Body of pancreas (tissue), 4 donors: ENCODE measurements at regions not wholly inside any gene's neighbourhood (a gene's known extent, or its start where the extent isn't known, plus 50 kb on each side); places are given as distances from the start of the nearest gene placed in this dataset.

Source experiments
- ATAC-seq: fragments of 150-250 bp; one replicate; pipeline ENCODE4 v1.9.1; 2016
- DNase-seq, 4 donors: peaks; one replicate each; pipeline ENCODE4 v3.0.0-alpha.2; 2019
- H3K27ac ChIP-seq, 4 donors: fragments of 200-600 bp; sonication (generic); 1 replicate in 3 of 4; 2 replicates in 1 of 4; pipeline versions ENCODE4 v1.5.1 to v1.6.1; 2016 to 2019; ENCODE audit warnings: mild to moderate bottlenecking in 1 of 4, mixed read lengths in 1 of 4, moderate library complexity in 1 of 4
- H3K27me3 ChIP-seq, 2 donors: fragments of 200-600 bp; sonication (generic); one replicate each; pipeline ENCODE4 v1.6.0; 2016; ENCODE audit warnings: mild to moderate bottlenecking in 1 of 2
- H3K36me3 ChIP-seq, 2 donors: fragments of 200-600 bp; sonication (generic); replicated peaks in 1 of 2; 2 replicates each; pipeline ENCODE4 v1.5.1; 2016; ENCODE audit warnings: low read depth in 2 of 2; ENCODE audit not compliant: insufficient read depth in 1 of 2
- H3K4me1 ChIP-seq: fragments of 200-600 bp; sonication (generic); one replicate; pipeline ENCODE4 v1.6.0; 2016
- H3K4me3 ChIP-seq, 2 donors: fragments of 200-600 bp; sonication (generic); 1 replicate in 1 of 2; 2 replicates in 1 of 2; pipeline ENCODE4 v1.5.1; 2016 to 2019
- H3K9me3 ChIP-seq, 3 donors: fragments of 200-600 bp; sonication (generic); 1 replicate in 2 of 3; 2 replicates in 1 of 3; pipeline ENCODE4 v1.5.1; 2016
- POLR2A ChIP-seq, 3 donors: fragments of 450-650 bp; IDR thresholded peaks; one replicate each; pipeline ENCODE4 v1.6.1; 2016; ENCODE audit warnings: antibody characterized with exemption in 3 of 3, mild to moderate bottlenecking in 2 of 3
- WGBS, 2 donors: methylation state at CpG; one replicate each; pipeline ENCODE4 v1.1.5; 2017; 5-methylcytosine and 5-hydroxymethylcytosine counted together
- intact Hi-C: fragments of 100-400 bp; cut with DNase I; formaldehyde crosslinking; loops from one replicate; pipeline ENCODE4 v1.15.1; 2023
- TF ChIP-seq, protein P1 (sequence below), 7 experiments: fragments of 450-650 bp in 4 of 7; fragments of 200-600 bp in 3 of 7; sonication (generic) in 3 of 7; IDR thresholded peaks; one replicate each; pipeline ENCODE4 v1.5.1; 2016 to 2019; ENCODE audit warnings: antibody characterized with exemption in 7 of 7

DNA sequence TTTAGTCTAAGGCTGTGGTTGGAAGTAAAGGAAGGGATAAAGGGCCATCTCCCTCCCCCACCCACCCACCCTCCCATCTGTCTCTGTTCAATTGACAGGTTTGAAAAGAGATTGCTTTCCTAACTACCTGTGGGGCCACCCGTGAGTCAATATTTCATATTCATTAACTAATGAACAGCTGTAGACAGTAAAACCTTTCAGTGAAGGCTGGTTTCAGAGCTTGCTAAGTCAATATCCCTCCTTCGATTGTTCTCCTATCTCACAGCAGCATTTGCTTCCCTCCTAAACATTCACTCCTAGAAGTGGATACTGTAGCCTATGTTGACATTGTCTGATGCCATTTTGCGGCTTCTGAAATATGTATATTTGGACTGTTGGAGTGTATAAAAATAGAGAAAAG lies 85.9 kb upstream of the SYNPR start:
- Histone ChIP-seq H3K36me3 (no peaks in the 10 kb centered on the region), H3K4me1 (peaks cover 20% of the 10 kb centered on the region), H3K9me3 (no peaks in the 10 kb centered on the region), H3K4me3 (no peak overlapping the region), H3K27me3 (no peaks in the 10 kb centered on the region), H3K27ac (peak overlapping the region in 2 of 4 donors; percentile 36 to 54)
- 19 to 23% methylated on average over 3 of the region's 3 CpGs for WGBS, 2 donors
- intact Hi-C loops, result loop anchor here (10.0 kb wide), 1 partner anchor 517 kb away; no protein-coding TSS in a partner anchor
- peak in 1 of 4 donors; percentile 36 for DNase-seq
- peak; percentile 87 for ATAC-seq
- no peak for TF ChIP-seq POLR2A (IDR thresholded peaks at IDR 0.05)
- TF ChIP-seq, protein P1, sequence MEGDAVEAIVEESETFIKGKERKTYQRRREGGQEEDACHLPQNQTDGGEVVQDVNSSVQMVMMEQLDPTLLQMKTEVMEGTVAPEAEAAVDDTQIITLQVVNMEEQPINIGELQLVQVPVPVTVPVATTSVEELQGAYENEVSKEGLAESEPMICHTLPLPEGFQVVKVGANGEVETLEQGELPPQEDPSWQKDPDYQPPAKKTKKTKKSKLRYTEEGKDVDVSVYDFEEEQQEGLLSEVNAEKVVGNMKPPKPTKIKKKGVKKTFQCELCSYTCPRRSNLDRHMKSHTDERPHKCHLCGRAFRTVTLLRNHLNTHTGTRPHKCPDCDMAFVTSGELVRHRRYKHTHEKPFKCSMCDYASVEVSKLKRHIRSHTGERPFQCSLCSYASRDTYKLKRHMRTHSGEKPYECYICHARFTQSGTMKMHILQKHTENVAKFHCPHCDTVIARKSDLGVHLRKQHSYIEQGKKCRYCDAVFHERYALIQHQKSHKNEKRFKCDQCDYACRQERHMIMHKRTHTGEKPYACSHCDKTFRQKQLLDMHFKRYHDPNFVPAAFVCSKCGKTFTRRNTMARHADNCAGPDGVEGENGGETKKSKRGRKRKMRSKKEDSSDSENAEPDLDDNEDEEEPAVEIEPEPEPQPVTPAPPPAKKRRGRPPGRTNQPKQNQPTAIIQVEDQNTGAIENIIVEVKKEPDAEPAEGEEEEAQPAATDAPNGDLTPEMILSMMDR (IDR thresholded peaks at IDR 0.05), result no peak

DNA sequence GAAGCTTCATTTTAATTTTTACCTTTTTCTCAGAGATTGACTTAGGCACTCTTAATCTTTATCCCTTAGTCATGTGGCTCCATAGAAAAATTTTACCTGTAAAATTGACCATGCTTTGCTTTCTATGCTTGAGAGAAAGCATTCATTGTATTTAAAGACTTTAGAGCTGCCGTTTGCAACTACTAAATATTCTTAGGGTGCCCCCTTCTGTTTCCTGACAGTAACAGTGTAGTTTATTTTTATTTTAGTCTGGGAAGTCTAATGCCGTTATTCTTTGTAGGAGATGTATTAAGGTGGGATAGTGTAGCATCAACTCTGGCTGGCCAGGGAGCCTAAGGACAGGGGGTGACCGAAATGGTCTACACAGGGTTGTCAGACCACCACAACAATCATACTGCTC lies 84.5 kb upstream of the SYNPR start:
- 2 to 4% methylated on average over 3 of the region's 3 CpGs for WGBS, 2 donors
- TF ChIP-seq POLR2A (IDR thresholded peaks at IDR 0.05), result no peak
- TF ChIP-seq, protein P1 (IDR thresholded peaks at IDR 0.05), result peak in 6 of 7 experiments; percentile 30 to 67 (median 56)

DNA sequence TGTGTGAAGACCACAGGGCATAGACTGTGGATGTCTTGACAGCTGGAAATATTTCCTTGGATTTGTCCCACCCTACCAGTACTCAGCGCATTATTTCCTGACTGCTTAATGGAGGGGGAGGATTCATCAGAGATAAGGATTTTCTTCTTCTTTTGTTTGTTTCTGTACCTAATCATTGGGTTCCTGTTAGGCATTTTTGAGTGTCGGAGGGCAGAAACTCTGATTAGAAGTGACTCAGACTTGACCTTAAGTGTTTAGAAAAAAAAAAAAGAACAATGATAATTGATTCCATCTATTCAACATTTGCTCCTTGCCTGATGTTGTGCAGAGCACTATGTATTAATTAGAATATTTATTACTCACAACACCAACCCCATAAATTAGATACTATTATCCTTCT lies 78.5 kb upstream of the SYNPR start:
- Histone ChIP-seq H3K4me1 (peaks cover 6% of the 10 kb centered on the region), H3K27me3 (no peaks in the 10 kb centered on the region), H3K4me3 (no peak overlapping the region), H3K9me3 (no peaks in the 10 kb centered on the region), H3K27ac (no peak overlapping the region), H3K36me3 (no peaks in the 10 kb centered on the region)
- WGBS, 2 donors, result 89 to 92% methylated on average over 2 of the region's 2 CpGs
- no peak for DNase-seq
- no peak for ATAC-seq
- intact Hi-C loops, result loop anchor here (10.0 kb wide), 1 partner anchor 525 kb away; no protein-coding TSS in a partner anchor
- TF ChIP-seq, protein P1 (IDR thresholded peaks at IDR 0.05), result no peak
- no peak for TF ChIP-seq POLR2A (IDR thresholded peaks at IDR 0.05)

More for the DNA sequence above, 84.5 kb upstream of the SYNPR start:
- DNase-seq (no peak), ATAC-seq (peak; percentile 40)
- Histone ChIP-seq H3K27me3 (no peaks in the 10 kb centered on the region), H3K4me1 (peaks cover 20% of the 10 kb centered on the region), H3K9me3 (no peaks in the 10 kb centered on the region), H3K27ac (no peak overlapping the region), H3K4me3 (no peak overlapping the region), H3K36me3 (no peaks in the 10 kb centered on the region)
- intact Hi-C loops, result loop anchor here (10.0 kb wide), 1 partner anchor 519 kb away; no protein-coding TSS in a partner anchor

DNA sequence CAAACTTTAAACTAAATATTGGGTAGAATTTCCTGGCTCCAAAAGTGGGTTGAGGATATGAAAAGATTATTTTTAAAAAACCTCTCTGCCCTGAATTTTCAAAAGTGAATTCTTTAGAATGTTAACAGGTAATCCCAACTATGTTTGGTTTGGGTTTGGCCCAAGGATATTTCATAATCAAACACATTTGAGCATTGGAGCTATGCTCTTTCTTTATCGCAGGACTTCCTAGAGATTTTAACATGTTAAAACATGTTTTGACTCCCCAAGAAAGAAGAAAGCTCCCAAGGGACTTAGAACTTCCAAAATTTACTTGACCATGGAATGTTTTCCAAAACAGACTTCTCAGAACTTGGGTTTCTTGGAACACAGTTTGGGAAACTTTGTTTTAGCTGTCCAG lies 75.6 kb upstream of the SYNPR start:
- no peak for DNase-seq
- no peak overlapping the region for H3K27ac ChIP-seq
- no peak overlapping the region for H3K4me3 ChIP-seq
- H3K36me3 ChIP-seq, result no peaks in the 10 kb centered on the region
- TF ChIP-seq, protein P1 (IDR thresholded peaks at IDR 0.05), result no peak
- no peak for TF ChIP-seq POLR2A (IDR thresholded peaks at IDR 0.05)
- H3K27me3 ChIP-seq, result no peaks in the 10 kb centered on the region
- WGBS, 2 donors, result 14 to 18% methylated on average over 1 of the region's 1 CpG
- intact Hi-C loops, result no loop called here
- H3K9me3 ChIP-seq, result no peaks in the 10 kb centered on the region
- peaks cover 6% of the 10 kb centered on the region for H3K4me1 ChIP-seq
- no peak for ATAC-seq

DNA sequence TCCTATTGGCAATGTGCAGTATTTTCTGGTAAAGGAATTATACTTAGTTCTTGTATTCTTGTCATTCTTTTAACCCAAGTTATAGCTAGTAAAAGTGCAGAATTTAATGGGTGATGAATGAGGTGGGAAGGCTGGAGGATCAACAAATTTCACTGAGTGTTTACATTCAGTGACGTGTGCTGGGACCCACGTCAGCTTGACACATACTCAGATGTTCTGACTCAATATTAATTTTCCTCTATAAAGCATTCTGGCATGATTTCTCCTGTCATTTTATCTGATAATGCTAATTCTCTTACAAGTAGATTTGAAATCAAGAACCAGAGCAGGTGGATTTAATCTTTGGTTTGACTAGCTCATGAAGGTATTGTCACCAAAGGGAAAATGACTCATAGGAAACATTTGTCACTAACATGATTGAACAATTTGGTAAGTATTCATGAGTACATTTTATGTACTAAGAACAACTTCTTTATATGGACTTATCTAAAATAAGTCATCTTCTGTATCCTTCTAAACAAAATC lies 71.0 kb upstream of the SYNPR start:
- no peak overlapping the region for H3K4me3 ChIP-seq
- peaks cover 6% of the 10 kb centered on the region for H3K4me1 ChIP-seq
- intact Hi-C loops, result no loop called here
- no peaks in the 10 kb centered on the region for H3K9me3 ChIP-seq
- TF ChIP-seq POLR2A (IDR thresholded peaks at IDR 0.05), result no peak
- TF ChIP-seq, protein P1 (IDR thresholded peaks at IDR 0.05), result no peak
- no peak for ATAC-seq
- no peak overlapping the region for H3K27ac ChIP-seq
- 46 to 57% methylated on average over 2 of the region's 2 CpGs for WGBS, 2 donors
- no peak for DNase-seq
- no peaks in the 10 kb centered on the region for H3K27me3 ChIP-seq
- H3K36me3 ChIP-seq, result no peaks in the 10 kb centered on the region
